ENCODE measurements at regions not wholly inside any gene's neighbourhood (a gene's known extent, or its start where the extent isn't known, plus 50 kb on each side); places are given as distances from the start of the nearest gene placed in this dataset.
"Not testable (repeated sequence)": the region's sequence is repeated elsewhere in the genome, so short reads cannot be mapped to it uniquely, and the experiment has no call there.

DNA sequence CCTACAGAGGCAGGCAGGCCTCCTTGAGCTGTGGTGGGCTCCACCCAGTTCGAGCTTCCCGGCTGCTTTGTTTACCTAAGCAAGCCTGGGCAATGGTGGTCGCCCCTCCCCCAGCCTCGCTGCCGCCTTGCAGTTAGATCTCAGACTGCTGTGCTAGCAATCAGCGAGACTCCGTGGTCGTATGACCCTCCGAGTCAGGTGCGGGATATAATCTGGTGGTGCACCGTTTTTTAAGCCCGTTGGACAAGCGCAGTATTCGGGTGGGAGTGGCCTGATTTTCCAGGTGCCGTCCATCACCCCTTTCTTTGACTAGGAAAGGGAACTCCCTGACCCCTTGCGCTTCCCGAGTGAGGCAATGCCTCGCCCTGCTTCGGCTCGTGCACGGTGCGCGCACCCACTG, 407.6 kb downstream of the NTRK2 start:
- TF ChIP-seq, protein P1, sequence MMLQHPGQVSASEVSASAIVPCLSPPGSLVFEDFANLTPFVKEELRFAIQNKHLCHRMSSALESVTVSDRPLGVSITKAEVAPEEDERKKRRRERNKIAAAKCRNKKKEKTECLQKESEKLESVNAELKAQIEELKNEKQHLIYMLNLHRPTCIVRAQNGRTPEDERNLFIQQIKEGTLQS (IDR thresholded peaks at IDR 0.05), result not testable (repeated sequence)
- TF ChIP-seq, protein P1 (CRISPR knock-in tag; conservative IDR thresholded peaks at IDR 0.05), result not testable (repeated sequence)
- TF ChIP-seq EZH2 (IDR thresholded peaks at IDR 0.05; ENCODE audit: borderline replicate concordance, low read depth, low read length); TGIF2 (CRISPR knock-in tag; IDR thresholded peaks at IDR 0.05); SMARCA5 (IDR thresholded peaks at IDR 0.05); NR3C1 (CRISPR knock-in tag; IDR thresholded peaks at IDR 0.05); CBX3 (IDR thresholded peaks at IDR 0.05; ENCODE audit: borderline replicate concordance in 1 of 2, low read length in 2 of 2): not testable (repeated sequence)
- TF ChIP-seq, protein P2, sequence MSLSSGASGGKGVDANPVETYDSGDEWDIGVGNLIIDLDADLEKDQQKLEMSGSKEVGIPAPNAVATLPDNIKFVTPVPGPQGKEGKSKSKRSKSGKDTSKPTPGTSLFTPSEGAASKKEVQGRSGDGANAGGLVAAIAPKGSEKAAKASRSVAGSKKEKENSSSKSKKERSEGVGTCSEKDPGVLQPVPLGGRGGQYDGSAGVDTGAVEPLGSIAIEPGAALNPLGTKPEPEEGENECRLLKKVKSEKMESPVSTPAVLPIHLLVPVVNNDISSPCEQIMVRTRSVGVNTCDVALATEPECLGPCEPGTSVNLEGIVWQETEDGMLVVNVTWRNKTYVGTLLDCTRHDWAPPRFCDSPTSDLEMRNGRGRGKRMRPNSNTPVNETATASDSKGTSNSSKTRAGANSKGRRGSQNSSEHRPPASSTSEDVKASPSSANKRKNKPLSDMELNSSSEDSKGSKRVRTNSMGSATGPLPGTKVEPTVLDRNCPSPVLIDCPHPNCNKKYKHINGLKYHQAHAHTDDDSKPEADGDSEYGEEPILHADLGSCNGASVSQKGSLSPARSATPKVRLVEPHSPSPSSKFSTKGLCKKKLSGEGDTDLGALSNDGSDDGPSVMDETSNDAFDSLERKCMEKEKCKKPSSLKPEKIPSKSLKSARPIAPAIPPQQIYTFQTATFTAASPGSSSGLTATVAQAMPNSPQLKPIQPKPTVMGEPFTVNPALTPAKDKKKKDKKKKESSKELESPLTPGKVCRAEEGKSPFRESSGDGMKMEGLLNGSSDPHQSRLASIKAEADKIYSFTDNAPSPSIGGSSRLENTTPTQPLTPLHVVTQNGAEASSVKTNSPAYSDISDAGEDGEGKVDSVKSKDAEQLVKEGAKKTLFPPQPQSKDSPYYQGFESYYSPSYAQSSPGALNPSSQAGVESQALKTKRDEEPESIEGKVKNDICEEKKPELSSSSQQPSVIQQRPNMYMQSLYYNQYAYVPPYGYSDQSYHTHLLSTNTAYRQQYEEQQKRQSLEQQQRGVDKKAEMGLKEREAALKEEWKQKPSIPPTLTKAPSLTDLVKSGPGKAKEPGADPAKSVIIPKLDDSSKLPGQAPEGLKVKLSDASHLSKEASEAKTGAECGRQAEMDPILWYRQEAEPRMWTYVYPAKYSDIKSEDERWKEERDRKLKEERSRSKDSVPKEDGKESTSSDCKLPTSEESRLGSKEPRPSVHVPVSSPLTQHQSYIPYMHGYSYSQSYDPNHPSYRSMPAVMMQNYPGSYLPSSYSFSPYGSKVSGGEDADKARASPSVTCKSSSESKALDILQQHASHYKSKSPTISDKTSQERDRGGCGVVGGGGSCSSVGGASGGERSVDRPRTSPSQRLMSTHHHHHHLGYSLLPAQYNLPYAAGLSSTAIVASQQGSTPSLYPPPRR (CRISPR knock-in tag; IDR thresholded peaks at IDR 0.05; ENCODE audit: borderline replicate concordance), result not testable (repeated sequence)
- TF ChIP-seq, protein P3, sequence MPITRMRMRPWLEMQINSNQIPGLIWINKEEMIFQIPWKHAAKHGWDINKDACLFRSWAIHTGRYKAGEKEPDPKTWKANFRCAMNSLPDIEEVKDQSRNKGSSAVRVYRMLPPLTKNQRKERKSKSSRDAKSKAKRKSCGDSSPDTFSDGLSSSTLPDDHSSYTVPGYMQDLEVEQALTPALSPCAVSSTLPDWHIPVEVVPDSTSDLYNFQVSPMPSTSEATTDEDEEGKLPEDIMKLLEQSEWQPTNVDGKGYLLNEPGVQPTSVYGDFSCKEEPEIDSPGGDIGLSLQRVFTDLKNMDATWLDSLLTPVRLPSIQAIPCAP (CRISPR knock-in tag; IDR thresholded peaks at IDR 0.05; ENCODE audit: borderline replicate concordance), result not testable (repeated sequence)
